Lower leg skin (tissue), 3 donors: ENCODE measurements at regions not wholly inside any gene's neighbourhood (a gene's known extent, or its start where the extent isn't known, plus 50 kb on each side); places are given as distances from the start of the nearest gene placed in this dataset.

Experiments
- POLR2A ChIP-seq, 2 donors: fragments of 450-650 bp; IDR thresholded peaks; one replicate each; pipeline ENCODE4 v1.6.1; 2016 to 2017; ENCODE audit warnings: antibody characterized with exemption in 2 of 2, mild to moderate bottlenecking in 1 of 2, moderate library complexity in 1 of 2
- TF ChIP-seq, protein P1 (sequence below), 3 donors: fragments of 450-650 bp; IDR thresholded peaks; one replicate each; pipeline ENCODE4 v1.5.1; 2016; ENCODE audit warnings: antibody characterized with exemption in 3 of 3, mild to moderate bottlenecking in 3 of 3, moderate library complexity in 2 of 3

- TF ChIP-seq, protein P1, sequence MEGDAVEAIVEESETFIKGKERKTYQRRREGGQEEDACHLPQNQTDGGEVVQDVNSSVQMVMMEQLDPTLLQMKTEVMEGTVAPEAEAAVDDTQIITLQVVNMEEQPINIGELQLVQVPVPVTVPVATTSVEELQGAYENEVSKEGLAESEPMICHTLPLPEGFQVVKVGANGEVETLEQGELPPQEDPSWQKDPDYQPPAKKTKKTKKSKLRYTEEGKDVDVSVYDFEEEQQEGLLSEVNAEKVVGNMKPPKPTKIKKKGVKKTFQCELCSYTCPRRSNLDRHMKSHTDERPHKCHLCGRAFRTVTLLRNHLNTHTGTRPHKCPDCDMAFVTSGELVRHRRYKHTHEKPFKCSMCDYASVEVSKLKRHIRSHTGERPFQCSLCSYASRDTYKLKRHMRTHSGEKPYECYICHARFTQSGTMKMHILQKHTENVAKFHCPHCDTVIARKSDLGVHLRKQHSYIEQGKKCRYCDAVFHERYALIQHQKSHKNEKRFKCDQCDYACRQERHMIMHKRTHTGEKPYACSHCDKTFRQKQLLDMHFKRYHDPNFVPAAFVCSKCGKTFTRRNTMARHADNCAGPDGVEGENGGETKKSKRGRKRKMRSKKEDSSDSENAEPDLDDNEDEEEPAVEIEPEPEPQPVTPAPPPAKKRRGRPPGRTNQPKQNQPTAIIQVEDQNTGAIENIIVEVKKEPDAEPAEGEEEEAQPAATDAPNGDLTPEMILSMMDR (IDR thresholded peaks at IDR 0.05): no peak
- no peak for TF ChIP-seq POLR2A (IDR thresholded peaks at IDR 0.05)
Measured at GRCh38 chr20:22338140-22338708, 246.1 kb downstream of the FOXA2 start.
